CD4-positive, alpha-beta T cell (primary cell): ENCODE measurements at regions not wholly inside any gene's neighbourhood (a gene's known extent, or its start where the extent isn't known, plus 50 kb on each side); places are given as distances from the start of the nearest gene placed in this dataset.

Source experiments
- ATAC-seq: fragments of 200-7000 bp; cut with Tn5 transposase; one replicate; pipeline ENCODE4 v1.10.0; 2022; ENCODE audit warnings: mild to moderate bottlenecking; ENCODE audit not compliant: poor library complexity
- CTCF ChIA-PET: fragments of 350-600 bp; sonication (Branson Sonifier 250); formaldehyde crosslinking; loops from one replicate; lab custom pipeline; 2021; ENCODE audit warnings: antibody characterized with exemption, inconsistent platforms; lab: Charles Lee
- POLR2A ChIA-PET: fragments of 350-600 bp; sonication (Branson Sonifier 250); formaldehyde crosslinking; loops from one replicate; lab custom pipeline; 2021; ENCODE audit warnings: antibody characterized with exemption, inconsistent platforms; lab: Charles Lee
- DNase-seq, 14 experiments: peaks; one replicate each; pipeline ENCODE4 v3.0.0-alpha.2; 2013 to 2020; ENCODE audit warnings: mixed read lengths in 2 of 14
- H3K27ac ChIP-seq, 2 donors: one replicate each; pipeline versions ENCODE4 v1.5.1 to v1.7.0; 2013; ENCODE audit warnings: low read length in 2 of 2, low read depth in 1 of 2, mild to moderate bottlenecking in 1 of 2
- H3K27me3 ChIP-seq, 2 experiments: 1 replicate in 1 of 2; 2 replicates in 1 of 2; pipeline versions ENCODE4 v1.6.1 to v1.7.0; 2013; ENCODE audit warnings: low read length in 2 of 2, control low read depth in 1 of 2, mild to moderate bottlenecking in 1 of 2, moderate library complexity in 1 of 2; ENCODE audit not compliant: insufficient read depth in 2 of 2, control insufficient read depth in 1 of 2
- H3K36me3 ChIP-seq: one replicate; pipeline ENCODE4 v1.6.1; 2013; ENCODE audit warnings: low read length, control low read depth; ENCODE audit not compliant: insufficient read depth
- H3K4me1 ChIP-seq: one replicate; pipeline ENCODE4 v1.6.1; 2013; ENCODE audit warnings: low read length, control low read depth; ENCODE audit not compliant: insufficient read depth
- H3K4me3 ChIP-seq: one replicate; pipeline ENCODE4 v1.5.1; 2013; ENCODE audit warnings: mild to moderate bottlenecking, low read length, moderate library complexity
- H3K9me3 ChIP-seq, 2 experiments: 1 replicate in 1 of 2; 2 replicates in 1 of 2; pipeline versions ENCODE4 v1.6.1 to v1.7.0; 2013; ENCODE audit warnings: low read length in 2 of 2, mild to moderate bottlenecking in 2 of 2, control low read depth in 1 of 2, moderate library complexity in 1 of 2; ENCODE audit not compliant: control insufficient read depth in 1 of 2, insufficient read depth in 1 of 2
- H3K27ac Mint-ChIP-seq: one replicate; pipeline ENCODE4 v1.8.0; 2020; ENCODE audit warnings: mixed read lengths
- H3K27me3 Mint-ChIP-seq: one replicate; pipeline ENCODE4 v1.8.0; 2021; ENCODE audit warnings: mixed read lengths
- H3K36me3 Mint-ChIP-seq: one replicate; pipeline ENCODE4 v1.8.0; 2021; ENCODE audit warnings: low read depth, mixed read lengths
- H3K4me1 Mint-ChIP-seq: one replicate; pipeline ENCODE4 v1.8.0; 2021; ENCODE audit warnings: low read depth, mixed read lengths
- H3K4me3 Mint-ChIP-seq: one replicate; pipeline ENCODE4 v1.8.0; 2020; ENCODE audit warnings: mild to moderate bottlenecking, mixed read lengths
- H3K9me3 Mint-ChIP-seq: one replicate; pipeline ENCODE4 v1.8.0; 2020; ENCODE audit warnings: mixed read lengths
- CTCF ChIP-seq: fragments of 200-600 bp; IDR thresholded peaks from one replicate; pipeline ENCODE4 v1.8.0; 2022; ENCODE audit warnings: antibody characterized with exemption, mild to moderate bottlenecking
- intact Hi-C, 2 experiments: fragments of 100-400 bp; cut with DNase I in 1 of 2; cut with micrococcal nuclease in 1 of 2; formaldehyde crosslinking; loops; one replicate each; pipeline versions ENCODE4 v1.15.1 to v1.9.0; 2023 to 2025; cut with DNase I, micrococcal nuclease

DNA sequence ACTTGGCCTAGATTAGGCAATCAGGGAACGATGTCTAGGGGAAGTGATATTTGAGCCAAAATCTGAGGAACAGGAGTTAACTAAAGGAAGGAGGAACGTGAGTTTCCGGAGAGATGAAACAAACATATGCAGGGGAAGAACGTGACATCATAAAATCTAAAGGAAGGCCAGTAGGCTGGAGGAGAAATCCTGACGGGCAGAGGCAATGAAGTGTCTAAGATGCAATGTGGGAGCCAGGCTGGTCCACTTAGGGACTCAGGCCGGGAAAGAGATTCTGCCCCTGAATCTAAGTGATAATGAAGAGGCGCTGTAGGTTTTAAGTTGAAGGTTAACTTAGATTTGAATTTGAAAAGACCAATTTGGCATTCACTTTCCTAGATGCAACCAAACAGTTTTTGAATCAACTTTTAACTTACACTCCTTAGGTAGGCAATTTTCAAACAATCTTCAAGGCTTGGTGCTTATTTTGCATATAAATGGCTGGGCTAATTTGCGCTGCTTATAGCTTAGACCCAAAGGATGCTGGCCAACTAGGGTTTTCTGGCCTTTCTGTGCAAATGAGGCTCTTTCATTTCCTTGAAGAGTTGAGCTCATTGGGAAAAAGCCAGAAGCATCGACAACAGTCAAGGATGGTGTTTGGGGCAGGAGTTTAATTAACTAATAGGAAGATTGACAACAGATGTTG lies 221.7 kb downstream of the SOX11 start:
- no peak overlapping the region for H3K27ac Mint-ChIP-seq
- no peak overlapping the region for H3K4me3 Mint-ChIP-seq
- H3K36me3 ChIP-seq, result no peaks in the 10 kb centered on the region
- intact Hi-C loops, result no loop called here
- H3K4me3 ChIP-seq, result no peak overlapping the region
- TF ChIP-seq CTCF, result no peak
- CTCF ChIA-PET, result no interaction called here
- POLR2A ChIA-PET, result no interaction called here
- no peaks in the 10 kb centered on the region for H3K27me3 Mint-ChIP-seq
- H3K27me3 ChIP-seq, result no peaks in the 10 kb centered on the region
- no peak overlapping the region for H3K27ac ChIP-seq
- DNase-seq (no peak), ATAC-seq (no peak)
- no peaks in the 10 kb centered on the region for H3K4me1 ChIP-seq
- H3K9me3 Mint-ChIP-seq, result no peaks in the 10 kb centered on the region
- H3K9me3 ChIP-seq, result peaks cover 0 to 4% of the 10 kb centered on the region in 2 experiments
- H3K36me3 Mint-ChIP-seq, result no peaks in the 10 kb centered on the region
- H3K4me1 Mint-ChIP-seq, result no peaks in the 10 kb centered on the region

- H3K4me1 Mint-ChIP-seq, result no peaks in the 10 kb centered on the region
Measured at GRCh38 chr2:5914811-5915611, 222.8 kb downstream of the SOX11 start.

DNA sequence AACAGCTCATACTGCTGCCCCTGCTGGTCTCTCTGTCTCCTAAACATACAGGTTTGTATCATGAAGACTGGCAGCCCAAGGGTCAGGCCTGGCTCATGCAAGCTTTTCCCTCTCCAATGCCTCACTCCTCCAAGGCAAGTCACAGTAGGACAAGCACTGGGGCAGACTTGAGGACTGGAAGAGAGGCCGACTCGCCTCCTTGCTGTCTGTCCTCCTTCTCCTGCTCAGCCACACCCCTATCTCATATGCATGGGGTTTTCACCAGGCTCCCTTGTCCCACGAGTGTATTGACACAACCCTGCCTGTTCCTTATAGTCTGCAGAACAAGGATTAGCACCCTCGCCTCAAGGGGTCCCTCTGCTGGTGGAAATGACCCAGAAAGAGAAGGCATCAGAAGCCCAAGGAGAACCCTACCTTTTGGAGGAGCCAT lies 223.7 kb downstream of the SOX11 start:
- ChIA-PET POLR2A (no interaction called here), CTCF (no interaction called here)
- Mint-ChIP-seq H3K4me1 (no peaks in the 10 kb centered on the region), H3K4me3 (no peak overlapping the region), H3K27me3 (no peaks in the 10 kb centered on the region), H3K27ac (no peak overlapping the region), H3K36me3 (no peaks in the 10 kb centered on the region), H3K9me3 (no peaks in the 10 kb centered on the region)
- intact Hi-C loops, result no loop called here
- ATAC-seq, result no peak
- H3K36me3 ChIP-seq, result no peaks in the 10 kb centered on the region
- TF ChIP-seq CTCF, result no peak
- H3K27ac ChIP-seq, result no peak overlapping the region
- peaks cover 0 to 4% of the 10 kb centered on the region in 2 experiments for H3K9me3 ChIP-seq
- H3K4me1 ChIP-seq, result no peaks in the 10 kb centered on the region
- no peaks in the 10 kb centered on the region for H3K27me3 ChIP-seq
- H3K4me3 ChIP-seq, result no peak overlapping the region
- no peak for DNase-seq

More at GRCh38 chr2:5914811-5915611, 222.8 kb downstream of the SOX11 start:
- no peak for TF ChIP-seq CTCF
- Mint-ChIP-seq H3K9me3 (no peaks in the 10 kb centered on the region), H3K27me3 (no peaks in the 10 kb centered on the region), H3K4me3 (no peak overlapping the region), H3K36me3 (no peaks in the 10 kb centered on the region), H3K27ac (no peak overlapping the region)
- ChIA-PET POLR2A (no interaction called here), CTCF (no interaction called here)
- H3K4me1 ChIP-seq, result no peaks in the 10 kb centered on the region
- ATAC-seq (no peak), DNase-seq (no peak)
- H3K27me3 ChIP-seq, result no peaks in the 10 kb centered on the region
- H3K27ac ChIP-seq, result no peak overlapping the region
- peaks cover 0 to 4% of the 10 kb centered on the region in 2 experiments for H3K9me3 ChIP-seq
- H3K4me3 ChIP-seq, result no peak overlapping the region
- intact Hi-C loops, result no loop called here
- H3K36me3 ChIP-seq, result no peaks in the 10 kb centered on the region
